SK-N-SH (cell line): ENCODE measurements at regions not wholly inside any gene's neighbourhood (a gene's known extent, or its start where the extent isn't known, plus 50 kb on each side); places are given as distances from the start of the nearest gene placed in this dataset.

Experiments used
- CTCF ChIA-PET: fragments of 300-600, 350-600 bp; formaldehyde crosslinking; extraction: SDS; loops from one replicate; lab custom pipeline; 2021; lab: Yijun Ruan, JAX
- POLR2A ChIA-PET: fragments of 350-600 bp; sonication (Branson Sonifier 250); formaldehyde crosslinking; extraction: SDS; loops from one replicate; lab custom pipeline; 2020; ENCODE audit warnings: antibody characterized with exemption, inconsistent platforms; lab: Yijun Ruan, JAX
- DNase-seq: peaks from one replicate; pipeline ENCODE4 v3.0.0; 2012
- H2AFZ ChIP-seq: fragments of 200-600 bp; sonication (generic); 2 replicates; pipeline ENCODE4 v1.8.1; 2016; ENCODE audit warnings: antibody characterized with exemption, mild to moderate bottlenecking, low read depth
- H3F3A ChIP-seq: fragments of 200-600 bp; sonication (generic); replicated peaks from 2 replicates; pipeline ENCODE3; 2016; ENCODE audit warnings: antibody characterized with exemption, mild to moderate bottlenecking; ENCODE audit not compliant: insufficient read depth
- H3K27ac ChIP-seq, 2 experiments: fragments of 200-500 bp in 1 of 2; fragments of 200-600 bp in 1 of 2; sonication (Bioruptor generic) in 1 of 2; sonication (generic), shearing (Covaris generic) in 1 of 2; 2 replicates each; pipeline versions ENCODE4 v1.5.1 to v1.6.1; 2014 to 2016; ENCODE audit warnings: low read depth in 2 of 2, inconsistent platforms in 1 of 2, low read length in 1 of 2, mild to moderate bottlenecking in 1 of 2, mixed read lengths in 1 of 2
- H3K27me3 ChIP-seq: fragments of 200-600 bp; sonication (generic), shearing (Covaris generic); 2 replicates; pipeline ENCODE4 v1.6.1; 2016; ENCODE audit warnings: mixed run types; ENCODE audit not compliant: insufficient read depth
- H3K36me3 ChIP-seq, 2 experiments: fragments of 200-500 bp in 1 of 2; fragments of 200-600 bp in 1 of 2; sonication (Bioruptor generic) in 1 of 2; sonication (generic) in 1 of 2; replicated peaks in 1 of 2; 2 replicates each; pipeline versions ENCODE3 to v1.5.1; 2014 to 2016; ENCODE audit warnings: low read length in 1 of 2, mild to moderate bottlenecking in 1 of 2; ENCODE audit not compliant: insufficient read depth in 2 of 2, control insufficient read depth in 1 of 2
- H3K4me1 ChIP-seq, 2 experiments: fragments of 200-500 bp in 1 of 2; fragments of 200-600 bp in 1 of 2; sonication (Bioruptor generic) in 1 of 2; sonication (generic), shearing (Covaris generic) in 1 of 2; 2 replicates each; pipeline versions ENCODE4 v1.5.1 to v1.6.1; 2014 to 2016; ENCODE audit warnings: low read depth in 1 of 2, low read length in 1 of 2, mixed run types in 1 of 2; ENCODE audit not compliant: insufficient read depth in 2 of 2, control insufficient read depth in 1 of 2
- H3K4me2 ChIP-seq: fragments of 200-600 bp; sonication (generic), shearing (Covaris generic); 2 replicates; pipeline ENCODE4 v1.6.1; 2017; ENCODE audit warnings: mixed run types
- H3K4me3 ChIP-seq, 2 experiments: fragments of 200-500 bp in 1 of 2; fragments of 200-600 bp in 1 of 2; sonication (Bioruptor generic) in 1 of 2; sonication (generic), shearing (Covaris generic) in 1 of 2; 2 replicates each; pipeline versions ENCODE4 v1.5.1 to v1.8.1; 2014 to 2016; ENCODE audit warnings: low read depth in 2 of 2, inconsistent platforms in 1 of 2, low read length in 1 of 2, mild to moderate bottlenecking in 1 of 2, mixed read lengths in 1 of 2, moderate library complexity in 1 of 2
- H3K79me2 ChIP-seq: fragments of 200-600 bp; sonication (generic); 2 replicates; pipeline ENCODE4 v1.8.1; 2017; ENCODE audit warnings: mild to moderate bottlenecking; ENCODE audit not compliant: insufficient read depth
- H3K9ac ChIP-seq: fragments of 200-600 bp; sonication (generic); 2 replicates; pipeline ENCODE4 v1.6.1; 2017; ENCODE audit warnings: mixed run types
- H3K9me2 ChIP-seq: fragments of 200-600 bp; sonication (generic); 2 replicates; pipeline ENCODE4 v1.6.1; 2017; ENCODE audit warnings: mixed run types
- H3K9me3 ChIP-seq: fragments of 200-600 bp; sonication (generic); 2 replicates; pipeline ENCODE4 v1.6.1; 2017; ENCODE audit warnings: mixed run types, mild to moderate bottlenecking, moderate library complexity
- H4K20me1 ChIP-seq: fragments of 200-600 bp; sonication (generic); 2 replicates; pipeline ENCODE4 v1.6.1; 2017; ENCODE audit warnings: mild to moderate bottlenecking, mixed run types; ENCODE audit not compliant: insufficient read depth
- EZH2phosphoT487 ChIP-seq: fragments of 200-600 bp; sonication (generic); IDR thresholded peaks from 2 replicates; pipeline ENCODE4 v1.6.1; 2017; ENCODE audit warnings: low read depth, mixed run types, mild to moderate bottlenecking, antibody characterized with exemption, moderate library complexity, borderline replicate concordance
- FOXJ3 ChIP-seq: sonication (generic); formaldehyde crosslinking; IDR thresholded peaks from 2 replicates; pipeline ENCODE4 v1.5.1; 2020; ENCODE audit warnings: mild to moderate bottlenecking, missing genetic modification reagents
- GABPA ChIP-seq: IDR thresholded peaks from 2 replicates; pipeline ENCODE4 v1.4.0; 2012; ENCODE audit warnings: low read depth, mild to moderate bottlenecking
- PBX3 ChIP-seq: IDR thresholded peaks from 2 replicates; pipeline ENCODE4; 2012
- POLR2AphosphoS5 ChIP-seq: IDR thresholded peaks from 2 replicates; pipeline ENCODE4 v1.6.1; 2012; ENCODE audit warnings: low read depth, low read length
- REST ChIP-seq: IDR thresholded peaks from 2 replicates; pipeline ENCODE4 v1.6.1; 2012; ENCODE audit warnings: mild to moderate bottlenecking, low read depth, low read length, moderate library complexity
- SMC3 ChIP-seq: IDR thresholded peaks from 2 replicates; pipeline ENCODE4 v1.6.1; 2012; ENCODE audit warnings: low read depth, low read length, improper control_type of control experiment
- USF1 ChIP-seq: IDR thresholded peaks from 2 replicates; pipeline ENCODE4 v1.4.0; 2012; ENCODE audit warnings: low read depth, borderline replicate concordance
- YY1 ChIP-seq: IDR thresholded peaks from 2 replicates; pipeline ENCODE4 v1.4.0; 2012; ENCODE audit warnings: low read depth, mild to moderate bottlenecking
- ZBTB33 ChIP-seq: IDR thresholded peaks from 2 replicates; pipeline ENCODE4 v1.4.0; 2012; ENCODE audit warnings: low read depth, borderline replicate concordance
- WGBS: methylation state at CpG from one replicate; pipeline ENCODE4 v1.1.6; 2017; ENCODE audit warnings: low lambda C conversion rate; 5-methylcytosine and 5-hydroxymethylcytosine counted together

- DNase-seq = no peak
- no peak overlapping the region for H2AFZ ChIP-seq
- no peaks in the 10 kb centered on the region for H3K36me3 ChIP-seq
- no peaks in the 10 kb centered on the region for H3K9me2 ChIP-seq
- H4K20me1 ChIP-seq = no peaks in the 10 kb centered on the region
- ChIA-PET POLR2A (no interaction called here), CTCF (interaction anchor here (1.1 kb wide), 1 partner anchor 26 kb away, joined by 3 read pairs; no protein-coding TSS in a partner anchor)
- TF ChIP-seq SMC3 = no peak
- no peaks in the 10 kb centered on the region for H3K79me2 ChIP-seq
- H3K9ac ChIP-seq = no peak overlapping the region
- H3K27me3 ChIP-seq = peaks cover 4% of the 10 kb centered on the region; the same call in 1 of the 2 replicates
- no peaks in the 10 kb centered on the region for H3F3A ChIP-seq
- no peak overlapping the region for H3K27ac ChIP-seq
- H3K9me3 ChIP-seq = no peaks in the 10 kb centered on the region
- 23% methylated on average over 4 of the region's 4 CpGs for WGBS
- H3K4me2 ChIP-seq = no peak overlapping the region
- H3K4me3 ChIP-seq = no peak overlapping the region
- H3K4me1 ChIP-seq = no peaks in the 10 kb centered on the region
These were observed 243.3 kb upstream of the AVPR1A start for GRCh38 chr12:63394349-63394748.

- WGBS = 42% methylated on average over 7 of the region's 7 CpGs
- no peaks in the 10 kb centered on the region for H3K4me1 ChIP-seq
- no peaks in the 10 kb centered on the region for H3K9me2 ChIP-seq
- no peak overlapping the region for H3K4me2 ChIP-seq
- no peak for TF ChIP-seq YY1
- no peak for TF ChIP-seq REST
- TF ChIP-seq GABPA = no peak
- TF ChIP-seq PBX3 = no peak
- no peak for DNase-seq
- H3K4me3 ChIP-seq = no peak overlapping the region
- H3K79me2 ChIP-seq = no peaks in the 10 kb centered on the region
- no peak overlapping the region for H2AFZ ChIP-seq
- no peaks in the 10 kb centered on the region for H3K36me3 ChIP-seq
- no peaks in the 10 kb centered on the region for H4K20me1 ChIP-seq
- H3K27ac ChIP-seq = no peak overlapping the region
- H3K27me3 ChIP-seq = peaks cover 4% of the 10 kb centered on the region; the same call in 1 of the 2 replicates
- POLR2A ChIA-PET = no interaction called here
- no peaks in the 10 kb centered on the region for H3K9me3 ChIP-seq
- no peaks in the 10 kb centered on the region for H3F3A ChIP-seq
- CTCF ChIA-PET = interaction anchor here (0.8 kb wide), 1 partner anchor 9 kb away, joined by 3 read pairs; no protein-coding TSS in a partner anchor
- no peak overlapping the region for H3K9ac ChIP-seq
These were observed 238.2 kb upstream of the AVPR1A start for GRCh38 chr12:63389211-63389610.

- POLR2A ChIA-PET = no interaction called here
- Histone ChIP-seq H3K9me2 (no peaks in the 10 kb centered on the region), H3K36me3 (no peaks in the 10 kb centered on the region), H3K79me2 (no peaks in the 10 kb centered on the region), H3F3A (no peaks in the 10 kb centered on the region), H3K4me3 (no peak overlapping the region), H3K27ac (no peak overlapping the region), H4K20me1 (no peaks in the 10 kb centered on the region), H3K9me3 (no peaks in the 10 kb centered on the region), H2AFZ (no peak overlapping the region), H3K4me1 (no peaks in the 10 kb centered on the region), H3K27me3 (no peaks in the 10 kb centered on the region; the same call in 1 of the 2 replicates), H3K9ac (no peak overlapping the region), H3K4me2 (no peak overlapping the region)
- CTCF ChIA-PET = no interaction called here
- DNase-seq = no peak
- WGBS = 21% methylated on average over 4 of the region's 4 CpGs
- TF ChIP-seq POLR2AphosphoS5 (no peak), ZBTB33 (no peak), FOXJ3 (CRISPR knock-in tag) (no peak), USF1 (no peak), EZH2phosphoT487 (no peak)
These were observed 236.8 kb upstream of the AVPR1A start for GRCh38 chr12:63387771-63388170.
